ENCODE measurements at regions not wholly inside any gene's neighbourhood (a gene's known extent, or its start where the extent isn't known, plus 50 kb on each side); places are given as distances from the start of the nearest gene placed in this dataset.
A peak's percentile ranks its signal among the peaks of the same experiment; 100 is the strongest.

DNA sequence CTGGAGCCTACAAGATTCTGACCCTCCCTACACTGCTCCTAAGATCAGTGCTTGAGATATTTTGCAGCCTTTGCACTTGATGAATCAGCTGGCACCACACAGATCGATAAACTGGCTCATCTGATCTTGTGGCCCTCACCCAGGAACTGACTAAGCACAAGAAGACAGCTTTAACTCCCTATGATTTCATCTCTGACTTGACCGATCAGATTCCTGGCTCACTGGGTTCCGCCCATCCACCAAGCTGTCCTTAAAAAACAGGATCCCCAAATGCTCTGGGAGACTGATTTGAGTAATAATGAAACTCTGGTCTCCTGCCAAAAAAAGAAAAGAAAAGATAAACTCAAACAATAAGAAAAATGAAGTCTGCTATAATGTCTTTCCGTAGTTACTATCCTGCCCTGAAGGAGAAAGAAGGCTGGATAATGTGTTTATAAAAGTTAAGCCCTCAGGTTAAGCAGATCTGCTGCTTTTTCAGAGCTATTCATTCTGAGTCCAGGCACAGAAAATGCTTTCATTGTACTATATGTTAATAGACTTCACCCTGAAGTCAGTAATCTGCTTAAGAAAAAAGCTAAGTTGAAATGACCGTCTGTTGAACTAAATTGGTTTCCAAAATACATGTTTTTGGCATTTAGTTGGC is 795.2 kb downstream of the TRIML1 start:
- peak overlapping the region; percentile 79; the same call in 1 of the 2 replicates for H3K18ac ChIP-seq (ENCODE audit: low read depth, low read length)
- H4K91ac ChIP-seq (ENCODE audit: insufficient read depth, low read depth, low read length): peak overlapping the region; percentile 29
- peak overlapping the region; percentile 70 for H4K5ac ChIP-seq (ENCODE audit: low read depth, low read length)
- DNase-seq (peak; percentile 81), ATAC-seq (ENCODE audit: low read depth) (peak; percentile 75)
- BruUV-seq (replicated peaks): no TSS peak
- POLR2A ChIA-PET (ENCODE audit: unreplicated experiment): no interaction called here
- H4K20me1 ChIP-seq (ENCODE audit: insufficient read depth, low read length): no peaks in the 10 kb centered on the region
- H3K14ac ChIP-seq (replicated peaks; ENCODE audit: low read depth, low read length): peak overlapping the region; percentile 39; the same call in 1 of the 2 replicates
- no peaks in the 10 kb centered on the region for H3K79me1 ChIP-seq (ENCODE audit: low read depth in 1 of 2, low read length in 2 of 2)
- H3K27me3 ChIP-seq (ENCODE audit: control insufficient read depth, insufficient read depth, low read length): no peaks in the 10 kb centered on the region
- dilution Hi-C loops (cut with HindIII; ENCODE audit: low sequenced_read_pairs, unreplicated experiment): no loop called here
- peak overlapping the region; percentile 90 for H2BK120ac ChIP-seq (ENCODE audit: low read depth, low read length)
- H3K9me3 ChIP-seq (ENCODE audit: control insufficient read depth, insufficient read depth, low read length): peaks cover 11% of the 10 kb centered on the region
- no peaks in the 10 kb centered on the region for H3K36me3 ChIP-seq (ENCODE audit: control insufficient read depth, insufficient read depth, low read length)
- H3K9me1 ChIP-seq (ENCODE audit: insufficient read depth, low read length): no peaks in the 10 kb centered on the region
- H3K4me2 ChIP-seq (ENCODE audit: low read depth, low read length): peak overlapping the region; percentile 17; the same call in 1 of the 2 replicates
- H2BK5ac ChIP-seq (ENCODE audit: low read depth, low read length, poor library complexity, severe bottlenecking): peak overlapping the region; percentile 62
- no peak overlapping the region for H3K4me3 ChIP-seq (ENCODE audit: insufficient read depth, low read depth, low read length)
- intact Hi-C loops (cut with micrococcal nuclease): no loop called here
- peak overlapping the region; percentile 55; the same call in 1 of the 3 replicates for H2BK15ac ChIP-seq (ENCODE audit: low read depth, low read length)
- H3K9ac ChIP-seq (ENCODE audit: low read depth, low read length): no peak overlapping the region
- H3K23ac ChIP-seq (ENCODE audit: low read depth, low read length): peak overlapping the region; percentile 35; the same call in 1 of the 2 replicates
- peak overlapping the region; percentile 72 for H2BK20ac ChIP-seq (ENCODE audit: low read depth, low read length)
- no peak for TF ChIP-seq RFX5 (IDR thresholded peaks at IDR 0.05; ENCODE audit: low read depth, low read length)
- no peak for TF ChIP-seq MAFK (IDR thresholded peaks at IDR 0.05; ENCODE audit: low read depth, low read length)
- TF ChIP-seq FOS (IDR thresholded peaks at IDR 0.05; ENCODE audit: low read depth, low read length): no peak
- no peak for TF ChIP-seq NFE2L2 (IDR thresholded peaks at IDR 0.05; ENCODE audit: low read depth, low read length)
- no peak for TF ChIP-seq BHLHE40 (IDR thresholded peaks at IDR 0.05; ENCODE audit: low read depth, low read length)
- TF ChIP-seq MXI1 (IDR thresholded peaks at IDR 0.05; ENCODE audit: borderline replicate concordance, low read depth, low read length): no peak
- no peak for TF ChIP-seq MAZ (IDR thresholded peaks at IDR 0.05; ENCODE audit: borderline replicate concordance, low read depth, low read length)
- TF ChIP-seq RAD21 (IDR thresholded peaks at IDR 0.05; ENCODE audit: low read length): no peak
- no peak for TF ChIP-seq RCOR1 (IDR thresholded peaks at IDR 0.05; ENCODE audit: insufficient replicate concordance, low read length)
- TF ChIP-seq USF2 (IDR thresholded peaks at IDR 0.05; ENCODE audit: low read depth, low read length): no peak
- TF ChIP-seq CEBPB (IDR thresholded peaks at IDR 0.05; ENCODE audit: low read depth, low read length): no peak
- TF ChIP-seq, protein P1, sequence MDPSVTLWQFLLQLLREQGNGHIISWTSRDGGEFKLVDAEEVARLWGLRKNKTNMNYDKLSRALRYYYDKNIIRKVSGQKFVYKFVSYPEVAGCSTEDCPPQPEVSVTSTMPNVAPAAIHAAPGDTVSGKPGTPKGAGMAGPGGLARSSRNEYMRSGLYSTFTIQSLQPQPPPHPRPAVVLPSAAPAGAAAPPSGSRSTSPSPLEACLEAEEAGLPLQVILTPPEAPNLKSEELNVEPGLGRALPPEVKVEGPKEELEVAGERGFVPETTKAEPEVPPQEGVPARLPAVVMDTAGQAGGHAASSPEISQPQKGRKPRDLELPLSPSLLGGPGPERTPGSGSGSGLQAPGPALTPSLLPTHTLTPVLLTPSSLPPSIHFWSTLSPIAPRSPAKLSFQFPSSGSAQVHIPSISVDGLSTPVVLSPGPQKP (IDR thresholded peaks at IDR 0.05; ENCODE audit: borderline replicate concordance, low read depth, low read length): no peak
- no peak for TF ChIP-seq POLR2A (IDR thresholded peaks at IDR 0.05; ENCODE audit: low read depth, low read length)
- TF ChIP-seq, protein P2, sequence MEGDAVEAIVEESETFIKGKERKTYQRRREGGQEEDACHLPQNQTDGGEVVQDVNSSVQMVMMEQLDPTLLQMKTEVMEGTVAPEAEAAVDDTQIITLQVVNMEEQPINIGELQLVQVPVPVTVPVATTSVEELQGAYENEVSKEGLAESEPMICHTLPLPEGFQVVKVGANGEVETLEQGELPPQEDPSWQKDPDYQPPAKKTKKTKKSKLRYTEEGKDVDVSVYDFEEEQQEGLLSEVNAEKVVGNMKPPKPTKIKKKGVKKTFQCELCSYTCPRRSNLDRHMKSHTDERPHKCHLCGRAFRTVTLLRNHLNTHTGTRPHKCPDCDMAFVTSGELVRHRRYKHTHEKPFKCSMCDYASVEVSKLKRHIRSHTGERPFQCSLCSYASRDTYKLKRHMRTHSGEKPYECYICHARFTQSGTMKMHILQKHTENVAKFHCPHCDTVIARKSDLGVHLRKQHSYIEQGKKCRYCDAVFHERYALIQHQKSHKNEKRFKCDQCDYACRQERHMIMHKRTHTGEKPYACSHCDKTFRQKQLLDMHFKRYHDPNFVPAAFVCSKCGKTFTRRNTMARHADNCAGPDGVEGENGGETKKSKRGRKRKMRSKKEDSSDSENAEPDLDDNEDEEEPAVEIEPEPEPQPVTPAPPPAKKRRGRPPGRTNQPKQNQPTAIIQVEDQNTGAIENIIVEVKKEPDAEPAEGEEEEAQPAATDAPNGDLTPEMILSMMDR (conservative IDR thresholded peaks at IDR 0.05; ENCODE audit: low read depth, low read length): no peak
- CTCF ChIA-PET: no interaction called here
- H3K4ac ChIP-seq (ENCODE audit: low read depth, low read length): peak overlapping the region; percentile 48; the same call in 1 of the 2 replicates
- H3K27ac ChIP-seq (ENCODE audit: insufficient read depth, low read length): peak overlapping the region; percentile 60; the same call in 1 of the 2 replicates
- no CpG with 5 or more reads among the region's 5 CpGs for WGBS, 2 experiments (ENCODE audit: extremely low coverage in 2 of 2, insufficient read length in 1 of 2)
- no peak overlapping the region for H3K56ac ChIP-seq (ENCODE audit: extremely low read depth, insufficient read depth, low read length)
- H3K4me1 ChIP-seq (ENCODE audit: control insufficient read depth, insufficient read depth, low read length): peaks cover 7% of the 10 kb centered on the region; the same call in 1 of the 2 replicates
- H4K8ac ChIP-seq (ENCODE audit: low read depth in 2 of 2, low read length in 2 of 2): peak overlapping the region in 1 of 2 experiments; percentile 68; a peak in 2 of 4 replicates
- in situ Hi-C loops (cut with MboI; ENCODE audit: low sequenced_read_pairs): no loop called here
- H2AK9ac ChIP-seq (replicated peaks; ENCODE audit: low read depth, low read length, poor library complexity): no peak overlapping the region
- H2AK5ac ChIP-seq (ENCODE audit: low read depth, low read length): peak overlapping the region; percentile 21; the same call in 1 of the 2 replicates
- H2AFZ ChIP-seq (replicated peaks; ENCODE audit: low read length, poor library complexity): no peak overlapping the region

Data from IMR-90 (cell line).